GOT3 (cell line): ENCODE measurements at regions not wholly inside any gene's neighbourhood (a gene's known extent, or its start where the extent isn't known, plus 50 kb on each side); places are given as distances from the start of the nearest gene placed in this dataset.

Experiments used
- DNase-seq: peaks from one replicate; lab custom pipeline; 2025; ENCODE audit warnings: mixed read lengths; lab: John Stamatoyannopoulos, UW

GRCh38 chr2:2694746-2695145 is 363.7 kb upstream of the MYT1L start:
- no peak for DNase-seq

GRCh38 chr2:2692599-2693389 is 361.7 kb upstream of the MYT1L start:
- DNase-seq = no peak

- DNase-seq = no peak
Observed at GRCh38 chr2:2691419-2691818, 360.3 kb upstream of the MYT1L start.

GRCh38 chr2:2690985-2691384 is 359.9 kb upstream of the MYT1L start:
- no peak for DNase-seq

- DNase-seq = no peak
Observed at GRCh38 chr2:2689306-2689705, 358.2 kb upstream of the MYT1L start.

- DNase-seq = no peak
Observed at GRCh38 chr2:2688254-2688653, 357.2 kb upstream of the MYT1L start.

GRCh38 chr2:2687745-2688144 is 356.7 kb upstream of the MYT1L start:
- DNase-seq = no peak

- no peak for DNase-seq
Observed at GRCh38 chr2:2686222-2686621, 355.1 kb upstream of the MYT1L start.

- DNase-seq = no peak
Observed at GRCh38 chr2:2683606-2684224, 352.6 kb upstream of the MYT1L start.

GRCh38 chr2:2682700-2683342 is 351.7 kb upstream of the MYT1L start:
- DNase-seq = no peak

GRCh38 chr2:2681711-2682251 is 350.7 kb upstream of the MYT1L start:
- DNase-seq = no peak

GRCh38 chr2:2681085-2681484 is 350.0 kb upstream of the MYT1L start:
- no peak for DNase-seq

- DNase-seq = no peak
Observed at GRCh38 chr2:2674831-2675230, 343.8 kb upstream of the MYT1L start.

GRCh38 chr2:2673406-2673805 is 342.3 kb upstream of the MYT1L start:
- DNase-seq = no peak

- no peak for DNase-seq
Observed at GRCh38 chr2:2672249-2672648, 341.2 kb upstream of the MYT1L start.

GRCh38 chr2:2671826-2672225 is 340.8 kb upstream of the MYT1L start:
- DNase-seq = no peak

- no peak for DNase-seq
Observed at GRCh38 chr2:2669316-2669715, 338.2 kb upstream of the MYT1L start.

- DNase-seq = no peak
Observed at GRCh38 chr2:2668681-2669265, 337.7 kb upstream of the MYT1L start.

- DNase-seq = no peak
Observed at GRCh38 chr2:2667690-2668089, 336.6 kb upstream of the MYT1L start.

GRCh38 chr2:2665834-2666133 is 334.7 kb upstream of the MYT1L start:
- no peak for DNase-seq

GRCh38 chr2:2664989-2665833 is 334.1 kb upstream of the MYT1L start:
- DNase-seq = peak; percentile 55
